ACC112 (cell line): ENCODE measurements at regions not wholly inside any gene's neighbourhood (a gene's known extent, or its start where the extent isn't known, plus 50 kb on each side); places are given as distances from the start of the nearest gene placed in this dataset.

Experiments used
- H2AFZ ChIP-seq: fragments of 200-600 bp; sonication (generic); one replicate; pipeline ENCODE4 v1.6.0; 2017; ENCODE audit warnings: antibody characterized with exemption, low read length; ENCODE audit not compliant: unreplicated experiment
- H3K27ac ChIP-seq: fragments of 200-600 bp; sonication (generic); 2 replicates; pipeline ENCODE4 v1.5.1; 2014; ENCODE audit warnings: low read depth, mild to moderate bottlenecking, antibody characterized with exemption, low read length, moderate library complexity
- H3K27me3 ChIP-seq: fragments of 200-600 bp; sonication (generic); 2 replicates; pipeline ENCODE4 v1.6.1; 2014; ENCODE audit warnings: mild to moderate bottlenecking, antibody characterized with exemption, low read length, moderate library complexity, mixed read lengths; ENCODE audit not compliant: insufficient read depth
- H3K36me3 ChIP-seq: fragments of 200-600 bp; sonication (generic); 2 replicates; pipeline ENCODE4 v1.6.1; 2016; ENCODE audit warnings: mild to moderate bottlenecking, antibody characterized with exemption, low read length, moderate library complexity, mixed read lengths; ENCODE audit not compliant: insufficient read depth
- H3K4me1 ChIP-seq: fragments of 200-600 bp; sonication (generic); one replicate; pipeline ENCODE4 v1.6.1; 2016; ENCODE audit warnings: low read length, mixed read lengths; ENCODE audit not compliant: insufficient read depth, unreplicated experiment, control insufficient read depth
- H3K4me3 ChIP-seq: fragments of 200-600 bp; sonication (generic); 2 replicates; pipeline ENCODE4 v1.5.1; 2014; ENCODE audit warnings: mild to moderate bottlenecking, low read depth, low read length
- H3K79me2 ChIP-seq: fragments of 200-600 bp; sonication (generic); one replicate; pipeline ENCODE4 v1.6.0; 2016; ENCODE audit warnings: low read length; ENCODE audit not compliant: control insufficient read depth, unreplicated experiment, insufficient read depth

DNA sequence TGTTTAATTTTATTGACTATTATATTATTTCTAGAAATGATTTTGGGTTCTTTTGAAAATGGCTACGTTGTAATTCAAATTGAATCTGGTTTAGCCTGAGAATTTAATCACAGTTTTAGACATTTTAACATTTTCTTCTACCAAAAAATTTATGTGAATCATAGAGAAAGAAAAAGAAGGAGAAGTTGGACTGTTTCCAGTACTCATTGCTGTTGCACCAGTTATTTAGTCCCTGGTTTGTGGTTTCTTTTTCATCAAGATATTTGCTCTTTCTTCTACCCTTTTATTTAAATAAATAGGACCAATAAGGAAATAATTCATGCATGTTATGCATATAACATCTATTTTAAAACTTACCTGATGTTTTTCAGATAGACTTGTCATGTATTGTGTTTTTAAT is 1337.1 kb downstream of the ROBO1 start:
- H3K27me3 ChIP-seq = no peaks in the 10 kb centered on the region
- no peak overlapping the region for H3K27ac ChIP-seq
- H3K4me1 ChIP-seq = no peaks in the 10 kb centered on the region
- no peaks in the 10 kb centered on the region for H3K36me3 ChIP-seq
- no peak overlapping the region for H2AFZ ChIP-seq
- no peak overlapping the region for H3K4me3 ChIP-seq
- H3K79me2 ChIP-seq = no peaks in the 10 kb centered on the region

DNA sequence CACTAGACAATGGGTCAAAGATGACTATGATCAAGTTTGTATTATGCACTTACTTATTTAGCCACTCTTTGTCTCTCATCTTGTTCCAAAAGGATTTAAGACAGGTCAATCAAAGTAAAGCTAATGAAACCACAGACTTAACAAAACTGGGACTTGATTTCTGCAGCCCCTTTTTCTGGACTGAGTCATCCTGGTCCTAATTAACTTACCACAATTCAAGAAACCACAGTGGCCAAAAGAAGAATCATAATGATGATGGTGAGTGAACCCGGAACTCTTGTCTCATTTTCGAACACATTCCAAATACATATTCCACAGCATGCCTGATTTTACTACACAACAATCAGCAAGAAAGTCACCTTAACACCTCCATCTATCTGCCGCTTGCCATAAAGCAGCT is 1333.0 kb downstream of the ROBO1 start:
- Histone ChIP-seq H2AFZ (no peak overlapping the region), H3K27ac (no peak overlapping the region), H3K4me3 (no peak overlapping the region), H3K36me3 (no peaks in the 10 kb centered on the region), H3K4me1 (no peaks in the 10 kb centered on the region), H3K79me2 (no peaks in the 10 kb centered on the region), H3K27me3 (no peaks in the 10 kb centered on the region)

DNA sequence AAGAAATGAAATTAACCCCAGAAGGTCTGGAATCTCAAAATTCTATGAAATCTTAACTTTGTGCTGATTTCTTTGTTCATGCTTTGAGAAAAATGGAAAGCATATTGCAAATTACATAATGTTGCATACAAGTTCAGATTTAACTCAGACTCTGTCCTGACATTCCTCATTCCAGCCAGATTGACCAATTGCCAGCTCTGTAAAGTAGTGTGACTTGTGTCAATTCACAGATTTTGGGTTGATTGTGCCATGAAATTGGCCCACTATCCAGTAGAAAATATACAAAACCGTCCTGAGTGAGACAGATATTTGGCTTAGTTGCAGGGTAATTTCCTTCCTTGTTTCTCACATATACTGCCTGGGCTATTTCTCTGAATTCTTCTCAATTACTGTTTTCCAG is 1312.6 kb downstream of the ROBO1 start:
- Histone ChIP-seq H3K4me3 (no peak overlapping the region), H3K36me3 (no peaks in the 10 kb centered on the region), H3K4me1 (no peaks in the 10 kb centered on the region), H3K27me3 (no peaks in the 10 kb centered on the region), H2AFZ (no peak overlapping the region), H3K27ac (no peak overlapping the region), H3K79me2 (no peaks in the 10 kb centered on the region)

DNA sequence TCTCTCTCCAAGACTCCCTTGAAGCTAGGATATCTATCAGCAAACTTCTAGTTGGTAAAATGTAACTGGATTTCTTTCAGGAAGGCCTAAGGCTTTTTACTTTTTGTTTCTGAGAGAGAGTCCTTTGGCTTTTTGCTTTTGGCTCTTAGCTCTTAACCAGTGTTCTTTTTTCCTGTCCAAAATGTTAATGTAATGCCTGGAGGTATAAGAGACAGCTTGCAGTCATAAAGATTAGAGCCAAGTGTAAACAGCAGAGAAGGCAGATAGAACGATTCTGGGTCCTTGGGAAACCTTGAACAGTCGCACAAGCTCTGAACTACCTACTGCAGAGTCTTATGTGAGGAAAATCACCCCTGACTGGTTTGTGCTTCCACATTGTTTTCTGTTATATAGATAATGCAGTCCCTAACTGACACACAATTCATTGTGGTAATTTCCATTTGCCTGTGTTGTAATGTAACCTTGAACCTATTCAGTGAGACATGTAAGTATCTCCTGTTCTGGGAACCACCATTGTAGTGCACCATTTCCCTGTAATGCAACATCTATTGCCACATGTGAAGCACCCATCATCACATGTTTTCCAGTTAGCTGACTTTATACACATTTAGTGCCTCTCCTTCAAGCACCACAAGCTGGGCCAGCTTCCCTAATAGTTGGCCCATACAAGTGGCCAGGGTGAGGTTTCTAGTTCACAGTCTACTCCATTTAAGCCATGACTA is 1311.9 kb downstream of the ROBO1 start:
- Histone ChIP-seq H2AFZ (no peak overlapping the region), H3K27ac (no peak overlapping the region), H3K27me3 (no peaks in the 10 kb centered on the region), H3K79me2 (no peaks in the 10 kb centered on the region), H3K36me3 (no peaks in the 10 kb centered on the region), H3K4me3 (no peak overlapping the region), H3K4me1 (no peaks in the 10 kb centered on the region)

DNA sequence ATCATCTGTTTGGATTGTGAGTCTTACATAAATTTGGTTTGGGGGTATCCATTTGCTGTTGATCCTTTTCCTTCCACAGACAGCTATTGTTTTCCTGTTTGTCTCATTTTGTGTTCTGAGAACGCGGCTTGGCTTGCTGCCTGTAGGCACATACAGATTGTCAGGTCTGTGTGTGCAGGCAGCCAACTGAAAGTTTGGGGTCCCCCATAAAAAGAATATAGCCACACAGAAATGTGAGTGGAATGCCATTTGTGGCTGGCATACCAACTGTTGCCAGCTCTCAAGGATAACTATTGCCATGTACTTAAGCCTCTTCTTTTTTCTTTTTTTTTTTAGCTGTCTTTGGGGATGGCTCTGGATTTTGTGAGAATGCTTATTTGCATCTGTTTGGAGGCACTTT is 1308.0 kb downstream of the ROBO1 start:
- H3K4me3 ChIP-seq = no peak overlapping the region
- no peak overlapping the region for H2AFZ ChIP-seq
- no peak overlapping the region for H3K27ac ChIP-seq
- no peaks in the 10 kb centered on the region for H3K36me3 ChIP-seq
- H3K4me1 ChIP-seq = no peaks in the 10 kb centered on the region
- no peaks in the 10 kb centered on the region for H3K79me2 ChIP-seq
- no peaks in the 10 kb centered on the region for H3K27me3 ChIP-seq

DNA sequence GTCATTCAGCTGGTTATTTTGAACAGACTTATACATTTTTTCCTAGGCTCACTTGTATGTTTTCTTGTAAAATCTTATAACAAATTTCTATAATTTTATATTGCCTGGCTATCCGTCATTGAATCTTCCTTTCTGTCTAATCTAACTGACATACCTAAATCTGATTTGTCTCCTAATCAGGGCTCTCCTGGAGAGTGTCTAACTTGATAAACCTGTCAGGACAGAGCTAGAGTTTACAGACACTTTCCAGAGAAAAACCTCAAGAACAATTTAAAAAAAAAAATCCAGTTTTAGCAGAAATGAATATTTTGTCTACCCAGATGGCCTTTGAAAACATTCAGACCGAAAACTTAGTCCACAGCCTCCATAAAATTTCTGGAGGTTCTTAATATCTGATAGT is 1305.8 kb downstream of the ROBO1 start:
- H3K4me1 ChIP-seq = no peaks in the 10 kb centered on the region
- no peak overlapping the region for H2AFZ ChIP-seq
- no peaks in the 10 kb centered on the region for H3K27me3 ChIP-seq
- no peak overlapping the region for H3K4me3 ChIP-seq
- H3K36me3 ChIP-seq = no peaks in the 10 kb centered on the region
- no peaks in the 10 kb centered on the region for H3K79me2 ChIP-seq
- no peak overlapping the region for H3K27ac ChIP-seq

DNA sequence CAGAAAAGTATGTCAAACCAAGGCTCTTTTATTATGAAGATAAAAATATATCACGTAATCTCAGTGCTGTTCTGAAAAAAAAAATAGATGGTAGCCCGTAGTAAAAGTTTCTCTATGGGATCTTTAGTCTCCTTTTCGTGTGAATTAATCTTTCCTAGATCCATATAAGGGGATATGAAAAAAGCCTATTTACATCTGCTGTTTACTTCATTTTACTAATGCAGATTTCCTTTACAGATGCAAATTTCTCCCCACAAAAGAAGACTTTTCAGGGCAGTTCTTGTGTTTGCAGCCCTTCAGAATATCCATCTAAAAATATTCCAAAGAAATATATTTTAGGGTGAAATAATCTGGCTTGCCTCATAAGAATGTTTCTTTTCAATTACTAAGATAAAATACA is 1291.7 kb downstream of the ROBO1 start:
- no peak overlapping the region for H3K27ac ChIP-seq

DNA sequence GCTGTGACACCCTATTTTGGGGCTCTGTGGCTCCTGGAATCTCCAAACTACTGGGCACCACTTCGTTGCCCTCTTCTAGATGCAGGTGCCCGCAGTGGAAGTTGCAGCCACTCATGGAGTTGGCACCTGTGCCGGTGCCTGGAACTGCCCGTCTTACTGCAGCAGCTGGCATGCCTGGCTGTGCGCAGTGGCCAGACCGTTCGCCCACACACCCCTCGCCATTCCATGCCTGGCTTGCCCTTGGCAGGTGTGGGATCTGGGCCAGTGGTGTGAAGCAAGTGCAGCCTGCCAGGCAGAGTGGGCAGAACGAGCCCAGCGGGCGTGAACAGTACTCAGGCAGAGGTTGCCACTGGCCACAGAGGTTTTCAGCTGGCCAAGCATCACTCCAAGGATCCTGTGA is 1286.7 kb downstream of the ROBO1 start:
- H3K4me1 ChIP-seq = no peaks in the 10 kb centered on the region
- no peak overlapping the region for H3K27ac ChIP-seq
- no peaks in the 10 kb centered on the region for H3K36me3 ChIP-seq
- H2AFZ ChIP-seq = no peak overlapping the region
- H3K79me2 ChIP-seq = no peaks in the 10 kb centered on the region
- H3K27me3 ChIP-seq = no peaks in the 10 kb centered on the region
- H3K4me3 ChIP-seq = no peak overlapping the region

More for the DNA sequence above, 1291.7 kb downstream of the ROBO1 start:
- H3K4me1 ChIP-seq = no peaks in the 10 kb centered on the region
- H3K79me2 ChIP-seq = no peaks in the 10 kb centered on the region
- H3K36me3 ChIP-seq = no peaks in the 10 kb centered on the region
- no peak overlapping the region for H2AFZ ChIP-seq
- no peak overlapping the region for H3K4me3 ChIP-seq
- H3K27me3 ChIP-seq = no peaks in the 10 kb centered on the region

DNA sequence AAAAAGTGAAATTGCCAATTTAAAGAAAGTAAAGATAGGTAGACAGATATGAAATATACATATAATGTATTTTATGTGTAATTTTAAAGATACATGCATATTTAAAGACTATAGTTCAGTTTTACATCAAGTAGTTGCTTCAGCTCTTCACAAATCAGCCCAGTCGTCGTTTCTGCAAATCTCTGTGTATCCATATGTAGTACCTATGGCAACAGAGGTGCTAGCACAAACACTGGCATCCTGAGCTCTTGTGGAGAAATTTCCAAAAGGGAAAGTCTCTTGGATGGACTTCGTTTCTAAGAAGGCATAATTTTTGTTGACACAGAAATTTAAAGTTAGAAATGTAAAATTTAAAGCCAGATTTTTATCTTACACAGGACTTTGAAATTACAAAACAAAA is 1284.7 kb downstream of the ROBO1 start:
- no peaks in the 10 kb centered on the region for H3K27me3 ChIP-seq
- peak overlapping the region; percentile 43; the same call in 1 of the 2 replicates for H3K4me3 ChIP-seq
- no peaks in the 10 kb centered on the region for H3K4me1 ChIP-seq
- H3K36me3 ChIP-seq = no peaks in the 10 kb centered on the region
- H3K27ac ChIP-seq = no peak overlapping the region
- H2AFZ ChIP-seq = peak overlapping the region; percentile 11
- H3K79me2 ChIP-seq = no peaks in the 10 kb centered on the region

DNA sequence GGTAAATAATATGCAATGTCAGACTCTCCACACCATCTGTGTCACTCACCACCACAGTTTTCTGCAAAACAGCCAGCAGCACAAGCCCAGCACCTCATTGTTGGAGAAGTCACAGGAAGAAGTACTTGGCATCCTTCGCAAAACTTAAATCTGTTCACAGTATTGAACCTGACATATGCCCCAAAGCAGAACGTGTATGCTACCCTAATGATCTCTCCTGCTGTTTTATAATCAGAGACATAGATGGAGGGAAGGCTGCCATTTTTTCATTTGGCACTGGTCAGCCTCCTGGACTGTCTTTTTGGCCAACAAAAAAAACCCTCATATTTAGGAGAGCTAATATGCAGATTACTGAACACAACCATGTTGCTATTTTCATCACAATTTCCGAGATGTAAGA is 1272.9 kb downstream of the ROBO1 start:
- H3K36me3 ChIP-seq = no peaks in the 10 kb centered on the region
- H3K27me3 ChIP-seq = 0 out of 2 replicates have a peak, but pooled peaks cover 10% of the 10 kb centered on the region
- H3K4me1 ChIP-seq = no peaks in the 10 kb centered on the region
- no peaks in the 10 kb centered on the region for H3K79me2 ChIP-seq
- no peak overlapping the region for H3K27ac ChIP-seq
- H2AFZ ChIP-seq = no peak overlapping the region
- H3K4me3 ChIP-seq = no peak overlapping the region

DNA sequence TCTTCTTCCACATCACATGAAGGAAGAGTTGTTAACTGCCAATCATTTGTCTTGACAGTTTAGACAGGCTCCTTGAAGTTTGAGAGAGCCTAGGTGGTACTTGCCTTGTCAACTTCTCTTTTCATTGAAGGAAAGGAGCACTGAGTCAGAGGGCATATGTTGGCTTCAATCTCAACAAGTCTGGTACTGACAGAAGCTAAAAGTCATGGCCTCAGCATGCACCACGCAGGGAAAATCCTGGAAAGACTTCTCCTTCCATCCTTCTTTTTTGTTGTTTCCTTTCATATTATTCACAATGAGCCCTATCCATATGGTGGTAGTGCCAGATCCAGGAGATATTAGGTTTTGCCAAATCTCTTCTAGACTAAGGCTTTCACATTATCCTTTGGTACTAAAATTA is 1272.5 kb downstream of the ROBO1 start:
- Histone ChIP-seq H3K27ac (no peak overlapping the region), H3K36me3 (no peaks in the 10 kb centered on the region), H3K27me3 (0 out of 2 replicates have a peak, but pooled peaks cover 10% of the 10 kb centered on the region), H3K4me3 (no peak overlapping the region), H2AFZ (no peak overlapping the region), H3K79me2 (no peaks in the 10 kb centered on the region), H3K4me1 (no peaks in the 10 kb centered on the region)
